Peyer's patch (tissue), 4 donors: ENCODE measurements at regions not wholly inside any gene's neighbourhood (a gene's known extent, or its start where the extent isn't known, plus 50 kb on each side); places are given as distances from the start of the nearest gene placed in this dataset.

Experiments used
- DNase-seq, 3 donors: peaks; one replicate each; pipeline ENCODE4 v3.0.0-alpha.2; 2017 to 2019
- H3K27ac ChIP-seq, 4 donors: fragments of 200-600 bp; sonication (generic); one replicate each; pipeline ENCODE4 v1.5.1; 2016 to 2019
- H3K27me3 ChIP-seq, 2 donors: fragments of 200-600 bp; sonication (generic); one replicate each; pipeline ENCODE4 v1.5.1; 2019
- H3K36me3 ChIP-seq, 3 donors: fragments of 200-600 bp; sonication (generic); one replicate each; pipeline ENCODE4 v1.5.1; 2016 to 2019
- H3K4me1 ChIP-seq, 4 donors: fragments of 200-600 bp; sonication (generic); one replicate each; pipeline ENCODE4 v1.5.1; 2016 to 2019
- H3K4me3 ChIP-seq, 4 donors: fragments of 200-600 bp; sonication (generic); 1 replicate in 3 of 4; 2 replicates in 1 of 4; pipeline ENCODE4 v1.5.1; 2016 to 2019; ENCODE audit warnings: mild to moderate bottlenecking in 1 of 4
- H3K9me3 ChIP-seq, 4 donors: fragments of 200-600 bp; sonication (generic); one replicate each; pipeline ENCODE4 v1.5.1; 2016 to 2019; ENCODE audit warnings: mild to moderate bottlenecking in 1 of 4
- POLR2A ChIP-seq, 2 donors: fragments of 450-650 bp; IDR thresholded peaks; one replicate each; pipeline ENCODE4 v1.5.1; 2017; ENCODE audit warnings: antibody characterized with exemption in 2 of 2, mild to moderate bottlenecking in 2 of 2, moderate library complexity in 2 of 2
- TF ChIP-seq, protein P1 (sequence below), 6 experiments: fragments of 450-650 bp in 4 of 6; fragments of 200-600 bp in 2 of 6; sonication (generic) in 1 of 6; IDR thresholded peaks; one replicate each; pipeline ENCODE4 v1.5.1; 2017 to 2019; ENCODE audit warnings: antibody characterized with exemption in 6 of 6, mild to moderate bottlenecking in 3 of 6, moderate library complexity in 1 of 6

DNA sequence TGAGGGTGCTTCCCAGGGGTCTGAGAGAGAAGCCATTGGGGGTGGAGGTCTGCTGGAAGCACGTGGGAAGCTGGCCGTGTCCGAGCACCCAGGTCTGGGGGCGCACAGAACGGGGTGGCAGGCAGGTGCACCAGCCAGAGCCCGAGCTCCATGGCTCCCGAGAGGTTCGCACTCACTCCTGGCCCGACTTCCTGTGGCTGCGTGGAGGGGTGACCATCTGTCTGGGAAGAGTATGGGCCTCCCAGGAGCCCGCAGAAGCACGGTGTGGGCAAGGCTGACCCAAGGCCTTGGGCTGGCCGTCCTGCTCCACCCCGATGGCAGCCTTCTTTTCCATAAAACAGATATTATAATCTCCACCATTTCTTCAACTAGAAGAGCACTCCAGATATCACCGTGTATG, 256.0 kb upstream of the B3GAT1 start:
- Histone ChIP-seq H3K27me3 (no peaks in the 10 kb centered on the region), H3K4me3 (no peak overlapping the region), H3K9me3 (no peaks in the 10 kb centered on the region), H3K4me1 (no peaks in the 10 kb centered on the region), H3K27ac (no peak overlapping the region), H3K36me3 (no peaks in the 10 kb centered on the region)
- DNase-seq, result no peak
- TF ChIP-seq POLR2A (IDR thresholded peaks at IDR 0.05), result no peak
- TF ChIP-seq, protein P1, sequence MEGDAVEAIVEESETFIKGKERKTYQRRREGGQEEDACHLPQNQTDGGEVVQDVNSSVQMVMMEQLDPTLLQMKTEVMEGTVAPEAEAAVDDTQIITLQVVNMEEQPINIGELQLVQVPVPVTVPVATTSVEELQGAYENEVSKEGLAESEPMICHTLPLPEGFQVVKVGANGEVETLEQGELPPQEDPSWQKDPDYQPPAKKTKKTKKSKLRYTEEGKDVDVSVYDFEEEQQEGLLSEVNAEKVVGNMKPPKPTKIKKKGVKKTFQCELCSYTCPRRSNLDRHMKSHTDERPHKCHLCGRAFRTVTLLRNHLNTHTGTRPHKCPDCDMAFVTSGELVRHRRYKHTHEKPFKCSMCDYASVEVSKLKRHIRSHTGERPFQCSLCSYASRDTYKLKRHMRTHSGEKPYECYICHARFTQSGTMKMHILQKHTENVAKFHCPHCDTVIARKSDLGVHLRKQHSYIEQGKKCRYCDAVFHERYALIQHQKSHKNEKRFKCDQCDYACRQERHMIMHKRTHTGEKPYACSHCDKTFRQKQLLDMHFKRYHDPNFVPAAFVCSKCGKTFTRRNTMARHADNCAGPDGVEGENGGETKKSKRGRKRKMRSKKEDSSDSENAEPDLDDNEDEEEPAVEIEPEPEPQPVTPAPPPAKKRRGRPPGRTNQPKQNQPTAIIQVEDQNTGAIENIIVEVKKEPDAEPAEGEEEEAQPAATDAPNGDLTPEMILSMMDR (IDR thresholded peaks at IDR 0.05), result no peak

DNA sequence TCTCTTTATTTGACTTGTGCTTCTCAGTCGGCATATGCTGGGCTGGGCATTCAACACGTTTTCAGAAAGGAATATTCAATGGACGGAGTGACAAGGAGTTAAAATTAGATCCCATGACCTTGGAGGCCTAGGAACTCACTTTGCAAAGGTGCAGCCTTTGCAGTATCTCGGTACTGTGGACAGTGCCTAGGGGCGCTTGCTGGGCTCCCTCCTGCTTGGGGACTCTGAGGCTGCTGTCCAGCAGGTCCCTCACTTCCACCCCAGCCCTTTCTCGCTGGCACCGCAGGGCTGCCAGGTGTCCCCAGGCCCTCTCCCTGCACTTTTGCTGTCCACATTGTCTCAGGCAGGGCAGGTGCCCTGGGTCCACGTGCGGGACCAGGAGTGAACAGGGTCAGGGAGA, 255.5 kb upstream of the B3GAT1 start:
- TF ChIP-seq POLR2A (IDR thresholded peaks at IDR 0.05), result no peak
- TF ChIP-seq, protein P1 (IDR thresholded peaks at IDR 0.05), result no peak
- DNase-seq, result no peak

DNA sequence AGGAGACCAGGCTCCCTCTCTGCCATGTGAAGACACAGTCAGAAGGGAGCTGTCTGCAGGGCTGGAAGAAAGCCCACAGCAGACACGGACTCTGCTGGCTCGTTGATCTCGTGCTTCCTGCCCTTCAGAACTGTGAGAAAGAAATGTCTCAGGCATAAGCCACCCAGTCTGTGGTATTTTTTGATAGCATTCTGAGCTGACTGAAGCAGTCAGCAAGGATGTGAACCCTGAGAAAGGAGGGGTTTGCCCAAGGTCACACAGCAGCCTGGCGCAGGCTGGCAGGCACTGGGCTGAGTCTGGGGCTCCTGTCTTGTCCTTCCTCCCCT, 255.1 kb upstream of the B3GAT1 start:
- no peak overlapping the region for H3K4me3 ChIP-seq
- TF ChIP-seq POLR2A (IDR thresholded peaks at IDR 0.05), result no peak
- TF ChIP-seq, protein P1 (IDR thresholded peaks at IDR 0.05), result no peak
- no peaks in the 10 kb centered on the region for H3K27me3 ChIP-seq
- H3K4me1 ChIP-seq, result no peaks in the 10 kb centered on the region
- no peaks in the 10 kb centered on the region for H3K9me3 ChIP-seq
- no peaks in the 10 kb centered on the region for H3K36me3 ChIP-seq
- H3K27ac ChIP-seq, result no peak overlapping the region
- DNase-seq, result no peak

More for the DNA sequence above, 255.5 kb upstream of the B3GAT1 start:
- H3K4me3 ChIP-seq, result no peak overlapping the region
- no peak overlapping the region for H3K27ac ChIP-seq
- no peaks in the 10 kb centered on the region for H3K4me1 ChIP-seq
- no peaks in the 10 kb centered on the region for H3K36me3 ChIP-seq
- H3K27me3 ChIP-seq, result no peaks in the 10 kb centered on the region
- no peaks in the 10 kb centered on the region for H3K9me3 ChIP-seq

GRCh38 chr11:134666273-134667174, 254.5 kb upstream of the B3GAT1 start:
- TF ChIP-seq, protein P1 (IDR thresholded peaks at IDR 0.05), result no peak
- no peak for TF ChIP-seq POLR2A (IDR thresholded peaks at IDR 0.05)
- Histone ChIP-seq H3K4me3 (no peak overlapping the region), H3K4me1 (no peaks in the 10 kb centered on the region), H3K27ac (no peak overlapping the region), H3K9me3 (no peaks in the 10 kb centered on the region), H3K27me3 (no peaks in the 10 kb centered on the region), H3K36me3 (no peaks in the 10 kb centered on the region)
- DNase-seq, result no peak

DNA sequence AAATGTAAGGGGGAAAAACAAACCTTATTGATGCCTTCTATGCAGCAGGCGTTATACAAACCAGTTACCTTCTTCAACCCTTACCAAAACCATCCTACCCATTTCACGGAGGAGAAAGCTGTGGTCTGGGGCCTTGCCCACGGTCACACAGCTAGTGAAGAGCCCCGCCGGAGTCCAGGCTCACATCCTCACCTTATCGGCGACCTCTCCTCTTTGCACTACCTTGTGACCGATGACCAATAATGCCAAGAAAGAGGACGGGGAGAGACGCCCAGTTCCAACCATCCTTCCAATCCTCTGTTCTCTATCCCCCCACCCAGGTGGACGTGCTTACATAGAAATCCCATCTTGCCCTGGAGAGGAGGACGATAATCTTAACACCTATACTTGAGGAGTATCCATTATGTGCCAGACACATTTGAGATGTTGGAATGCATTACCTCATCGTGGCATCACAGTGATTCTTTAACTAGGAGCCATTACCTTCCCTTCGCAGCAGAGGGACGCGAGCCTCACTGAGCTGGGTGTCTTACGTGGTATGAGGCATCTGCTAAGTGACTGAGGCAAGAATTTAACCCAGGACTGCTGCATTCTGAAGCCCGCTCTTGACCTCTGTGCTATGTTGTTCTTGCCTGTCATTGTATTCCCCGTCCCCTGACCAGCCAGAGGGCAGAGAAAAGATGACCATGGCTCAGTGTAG, 253.7 kb upstream of the B3GAT1 start:
- Histone ChIP-seq H3K27me3 (no peaks in the 10 kb centered on the region), H3K27ac (no peak overlapping the region), H3K4me3 (no peak overlapping the region), H3K36me3 (no peaks in the 10 kb centered on the region), H3K4me1 (no peaks in the 10 kb centered on the region), H3K9me3 (no peaks in the 10 kb centered on the region)
- DNase-seq, result no peak
- no peak for TF ChIP-seq POLR2A (IDR thresholded peaks at IDR 0.05)
- TF ChIP-seq, protein P1 (IDR thresholded peaks at IDR 0.05), result no peak
